OCI-LY3 (cell line): ENCODE measurements at regions not wholly inside any gene's neighbourhood (a gene's known extent, or its start where the extent isn't known, plus 50 kb on each side); places are given as distances from the start of the nearest gene placed in this dataset.
"Not testable (repeated sequence)": the region's sequence is repeated elsewhere in the genome, so short reads cannot be mapped to it uniquely, and the experiment has no call there.

ENCODE experiments used
- H2AFZ ChIP-seq: fragments of 200-600, 300-600 bp; shearing (Covaris generic); 2 replicates; pipeline ENCODE4 v1.6.0; 2014; ENCODE audit warnings: antibody characterized with exemption, low read depth, low read length
- H3K27ac ChIP-seq: fragments of 200-600, 300-600 bp; sonication (generic); 2 replicates; pipeline ENCODE4 v1.5.1; 2014; ENCODE audit warnings: mild to moderate bottlenecking, low read length, moderate library complexity, mixed read lengths
- H3K27me3 ChIP-seq: fragments of 200-600, 300-600 bp; sonication (generic); 2 replicates; pipeline ENCODE4 v1.6.1; 2014; ENCODE audit warnings: low read depth, low read length, mixed read lengths
- H3K36me3 ChIP-seq: fragments of 200-600, 300-600 bp; sonication (generic); replicated peaks from 2 replicates; pipeline ENCODE3; 2014; ENCODE audit warnings: low read depth, low read length, mixed read lengths
- H3K4me1 ChIP-seq: fragments of 300-600, 200-600 bp; sonication (generic); 2 replicates; pipeline ENCODE4 v1.6.1; 2014; ENCODE audit warnings: low read length, mixed read lengths
- H3K4me2 ChIP-seq: fragments of 200-600, 300-600 bp; sonication (generic); 2 replicates; pipeline ENCODE4 v1.6.1; 2014; ENCODE audit warnings: low read length, mixed read lengths
- H3K4me3 ChIP-seq: fragments of 300-600, 200-600 bp; sonication (generic); 2 replicates; pipeline ENCODE4 v1.5.1; 2014; ENCODE audit warnings: antibody characterized with exemption, mild to moderate bottlenecking, low read length, moderate library complexity
- H3K79me2 ChIP-seq: fragments of 300-600, 200-600 bp; shearing (Covaris generic); 2 replicates; pipeline ENCODE4 v1.6.1; 2014; ENCODE audit warnings: mild to moderate bottlenecking, low read length, mixed read lengths
- H3K9ac ChIP-seq: fragments of 300-600, 200-600 bp; shearing (Covaris generic); 2 replicates; pipeline ENCODE4 v1.6.0; 2014; ENCODE audit warnings: mild to moderate bottlenecking, low read length, moderate library complexity
- H3K9me3 ChIP-seq: fragments of 200-600, 300-600 bp; shearing (Covaris generic); 2 replicates; pipeline ENCODE4 v1.6.1; 2014; ENCODE audit warnings: low read length, mixed read lengths; ENCODE audit not compliant: insufficient read depth
- H4K20me1 ChIP-seq: fragments of 200-600, 300-600 bp; sonication (generic); 2 replicates; pipeline ENCODE4 v1.6.1; 2016; ENCODE audit warnings: low read length, mixed read lengths; ENCODE audit not compliant: insufficient read depth

DNA sequence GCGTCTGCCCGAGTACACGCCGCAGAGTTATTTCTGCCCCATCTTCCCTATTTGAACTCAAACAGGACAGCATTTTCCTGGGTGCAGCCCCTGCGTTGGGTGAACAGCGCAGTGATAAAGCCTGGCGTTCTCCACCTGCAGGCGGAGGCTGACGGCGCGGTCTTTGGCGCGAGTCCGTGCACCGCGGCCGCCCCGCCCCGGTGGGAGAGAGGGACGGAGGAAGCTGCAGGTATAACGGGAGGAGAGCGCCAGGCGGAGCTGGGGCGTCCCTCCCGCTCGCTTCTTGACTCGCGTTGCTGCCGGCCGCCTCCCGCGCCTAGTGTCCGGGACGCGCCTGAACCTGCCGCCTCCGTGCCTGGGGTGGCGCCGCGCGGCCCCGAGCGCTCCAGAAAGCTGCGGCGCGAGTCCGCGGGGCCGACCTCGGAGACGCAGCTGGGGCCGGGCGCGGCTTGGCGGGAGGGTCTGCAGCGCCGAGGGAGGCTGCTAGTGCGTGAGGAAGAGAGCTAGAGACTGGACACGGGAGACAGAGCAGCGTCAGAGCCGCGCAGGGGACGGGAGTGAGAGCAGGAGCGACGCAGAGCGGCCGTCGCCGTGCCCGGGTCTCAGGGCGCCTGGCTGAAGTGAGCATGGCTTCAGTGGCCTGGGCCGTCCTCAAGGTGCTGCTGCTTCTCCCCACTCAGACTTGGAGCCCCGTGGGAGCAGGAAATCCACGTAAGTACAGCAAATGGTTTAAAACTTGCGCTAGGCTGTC lies 140.7 kb downstream of the SPATA31A7 start:
- not testable (repeated sequence) for H3K9ac ChIP-seq, H3K27ac ChIP-seq, H3K36me3 ChIP-seq, H3K4me1 ChIP-seq, H3K79me2 ChIP-seq, H3K9me3 ChIP-seq, H4K20me1 ChIP-seq, H2AFZ ChIP-seq, H3K27me3 ChIP-seq, H3K4me2 ChIP-seq
- peak overlapping the region; percentile 67 for H3K4me3 ChIP-seq

DNA sequence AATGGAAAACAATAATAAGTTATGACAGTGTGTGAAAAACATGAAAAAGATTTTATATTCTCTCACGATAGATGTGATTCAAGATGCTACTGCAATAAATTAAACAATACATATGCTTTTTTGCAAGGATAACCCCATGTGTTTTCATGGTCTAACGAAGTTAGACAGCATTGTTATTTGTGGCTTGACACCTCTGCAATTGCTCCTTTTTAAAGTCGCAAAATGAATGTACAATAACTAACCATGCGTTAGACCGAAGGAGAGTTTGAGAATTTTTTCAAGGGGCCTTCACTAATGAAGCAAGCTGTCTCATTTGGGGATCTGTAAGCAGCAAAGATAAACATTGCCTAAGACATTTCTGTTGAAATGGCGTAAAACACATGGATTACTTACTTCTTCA lies 167.1 kb downstream of the SPATA31A7 start:
- H3K27me3 ChIP-seq, H3K4me2 ChIP-seq, H3K9me3 ChIP-seq, H3K36me3 ChIP-seq, H2AFZ ChIP-seq, H3K4me1 ChIP-seq, H3K79me2 ChIP-seq, H3K9ac ChIP-seq, H3K27ac ChIP-seq, H3K4me3 ChIP-seq, H4K20me1 ChIP-seq: not testable (repeated sequence)

DNA sequence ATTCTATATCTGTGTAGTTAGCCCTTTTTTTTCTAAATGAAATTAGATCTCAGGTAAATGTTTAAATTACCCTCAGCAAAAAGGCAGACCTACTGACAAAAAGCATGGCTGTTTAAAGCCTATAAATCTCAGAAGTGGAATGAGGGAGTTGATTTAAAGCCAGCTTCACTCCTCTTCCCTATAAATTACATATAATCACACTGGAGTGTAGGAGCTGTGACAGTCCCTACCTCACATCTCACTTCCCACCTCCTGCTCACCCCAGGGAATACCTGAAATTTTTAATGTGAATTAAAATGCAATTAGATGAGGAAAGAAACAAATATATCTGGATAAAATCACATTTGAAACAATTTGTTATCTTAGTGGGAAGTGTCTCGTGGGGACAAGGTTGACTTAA lies 184.6 kb downstream of the SPATA31A7 start:
- not testable (repeated sequence) for H3K27ac ChIP-seq, H3K79me2 ChIP-seq, H3K36me3 ChIP-seq, H2AFZ ChIP-seq, H4K20me1 ChIP-seq, H3K4me1 ChIP-seq, H3K9ac ChIP-seq, H3K27me3 ChIP-seq, H3K9me3 ChIP-seq, H3K4me2 ChIP-seq, H3K4me3 ChIP-seq

DNA sequence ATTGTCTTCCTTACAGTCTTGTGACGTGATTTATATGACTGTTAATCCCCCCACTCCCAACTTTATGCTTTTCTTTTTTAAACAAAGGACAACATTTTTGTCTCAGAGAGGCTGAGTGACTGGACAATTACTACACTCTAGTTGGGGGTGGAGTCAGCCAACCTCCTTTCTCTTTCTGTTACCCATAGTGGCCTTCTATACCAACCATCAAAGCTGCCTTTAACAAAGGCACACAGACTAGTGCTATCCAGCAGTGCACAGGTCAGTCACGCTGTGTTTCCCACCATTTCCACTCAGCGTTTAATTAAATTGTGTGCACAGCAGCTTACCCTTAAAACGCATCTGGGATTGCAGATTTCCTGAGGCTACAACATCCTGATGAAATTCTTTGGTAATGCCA lies 186.3 kb downstream of the SPATA31A7 start:
- H3K4me1 ChIP-seq, H3K4me3 ChIP-seq, H3K79me2 ChIP-seq, H3K9ac ChIP-seq, H3K27me3 ChIP-seq, H3K27ac ChIP-seq, H3K9me3 ChIP-seq, H3K4me2 ChIP-seq, H2AFZ ChIP-seq, H4K20me1 ChIP-seq, H3K36me3 ChIP-seq: not testable (repeated sequence)

DNA sequence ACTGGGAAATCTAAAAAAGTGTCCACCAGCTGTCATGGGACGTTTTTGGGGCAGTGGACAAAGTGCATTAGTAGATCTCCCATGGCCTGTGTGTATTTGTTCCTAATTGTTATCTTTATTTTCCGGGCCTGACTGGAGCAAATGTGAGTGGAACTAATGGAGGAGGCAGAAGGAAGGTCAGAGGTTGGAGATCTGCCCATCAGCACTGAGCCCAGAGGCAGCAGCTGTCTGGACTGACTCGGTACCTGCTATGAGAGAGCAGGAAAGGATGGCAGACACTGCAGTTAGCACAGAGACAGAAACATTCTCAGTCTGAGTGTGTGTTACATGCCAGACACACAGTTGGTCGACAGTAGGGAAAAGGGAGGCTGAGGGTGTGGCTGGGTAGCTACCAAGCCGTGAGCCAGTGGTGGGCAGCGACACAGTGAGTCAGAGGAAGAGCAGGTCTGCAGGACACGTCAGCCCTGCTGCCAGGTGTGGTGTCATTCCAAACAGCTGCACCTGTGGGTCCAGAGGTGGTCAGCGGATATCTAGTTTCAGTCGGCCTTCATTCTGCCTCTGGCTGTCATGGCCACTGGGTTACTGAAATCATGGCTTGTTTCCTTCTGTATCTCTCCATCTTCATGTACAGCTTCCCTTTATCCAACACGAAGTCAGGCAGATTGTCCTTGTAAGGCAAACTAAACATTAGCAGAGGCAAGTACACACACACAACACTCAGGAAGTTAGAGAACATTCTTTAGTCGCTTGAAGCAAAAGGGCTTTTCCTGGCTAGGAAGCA lies 196.4 kb downstream of the SPATA31A7 start:
- not testable (repeated sequence) for H4K20me1 ChIP-seq, H3K4me1 ChIP-seq, H3K27me3 ChIP-seq, H3K9ac ChIP-seq, H3K79me2 ChIP-seq, H3K36me3 ChIP-seq, H2AFZ ChIP-seq, H3K4me2 ChIP-seq, H3K4me3 ChIP-seq, H3K27ac ChIP-seq, H3K9me3 ChIP-seq

DNA sequence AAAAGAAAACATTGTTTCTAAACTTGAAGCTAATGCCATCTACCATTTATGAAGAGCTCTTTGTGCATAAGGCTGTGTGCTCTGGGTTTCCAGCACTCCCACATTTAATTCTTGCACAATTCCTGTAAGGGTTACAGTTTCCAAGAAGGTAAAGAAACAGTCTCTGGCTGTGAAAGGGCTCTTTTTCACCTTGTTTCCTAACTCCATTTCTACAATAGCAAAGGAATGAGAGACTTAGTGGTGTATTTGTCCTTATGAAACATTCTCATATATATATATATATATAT lies 196.9 kb downstream of the SPATA31A7 start:
- H3K27ac ChIP-seq, H2AFZ ChIP-seq, H3K9me3 ChIP-seq, H3K36me3 ChIP-seq, H3K4me1 ChIP-seq, H3K79me2 ChIP-seq, H3K27me3 ChIP-seq, H3K4me3 ChIP-seq, H4K20me1 ChIP-seq, H3K9ac ChIP-seq, H3K4me2 ChIP-seq: not testable (repeated sequence)

DNA sequence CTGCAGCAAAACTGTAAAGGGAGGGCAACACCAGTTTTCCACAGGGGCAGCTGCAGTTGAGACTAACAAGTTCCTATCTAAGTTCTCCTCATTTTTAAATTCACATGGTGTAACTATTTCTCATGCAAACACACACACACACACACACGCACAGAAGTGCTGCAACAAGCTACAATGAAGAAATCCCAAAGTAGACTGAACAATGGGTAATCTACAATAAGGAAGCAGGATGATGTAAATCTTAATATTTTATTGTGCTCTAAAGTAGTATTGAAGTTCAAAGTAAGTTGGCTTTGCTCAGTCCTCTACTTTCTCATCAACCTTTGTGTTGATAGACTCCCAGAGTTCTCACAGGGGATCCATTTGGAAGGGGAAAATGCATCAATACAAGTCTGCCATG lies 212.9 kb downstream of the SPATA31A7 start:
- H3K9ac ChIP-seq, H4K20me1 ChIP-seq, H2AFZ ChIP-seq: not testable (repeated sequence)

DNA sequence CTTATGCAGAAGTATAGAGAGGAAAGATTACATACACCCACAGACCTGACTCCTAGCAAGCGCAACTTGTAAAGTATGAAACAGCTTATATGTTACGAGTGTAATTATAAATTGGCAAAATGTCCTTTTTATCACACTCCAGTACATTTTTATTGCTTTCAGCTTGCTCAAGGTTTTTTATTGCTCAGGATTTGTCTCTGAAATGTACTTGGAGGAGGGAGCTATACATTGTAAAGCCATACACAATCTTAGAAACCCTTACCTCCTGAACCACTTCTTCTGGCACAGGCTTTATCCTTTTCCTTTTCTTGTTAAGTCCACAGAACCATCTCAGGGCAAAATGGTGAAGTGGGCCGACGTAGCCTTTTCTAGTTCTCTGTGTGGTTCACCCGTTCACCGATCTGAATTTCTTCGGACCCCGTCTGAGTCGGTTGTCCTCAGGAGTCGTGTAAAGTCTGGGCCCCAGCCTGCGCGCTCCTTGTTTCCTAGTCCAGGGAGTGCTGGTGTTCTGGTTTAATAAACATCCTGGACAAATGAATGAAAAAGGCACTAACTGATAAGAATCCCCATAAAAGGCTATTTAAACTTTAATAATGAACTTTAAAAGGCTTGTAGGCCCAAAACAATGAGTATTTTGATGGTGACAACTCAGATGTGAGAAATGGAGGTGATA lies 222.2 kb downstream of the SPATA31A7 start:
- not testable (repeated sequence) for H3K36me3 ChIP-seq, H3K27me3 ChIP-seq, H3K4me3 ChIP-seq, H3K27ac ChIP-seq, H3K4me1 ChIP-seq, H3K9ac ChIP-seq, H3K79me2 ChIP-seq, H3K4me2 ChIP-seq, H2AFZ ChIP-seq, H3K9me3 ChIP-seq, H4K20me1 ChIP-seq

More for the DNA sequence above, 212.9 kb downstream of the SPATA31A7 start:
- H3K36me3 ChIP-seq, H3K4me1 ChIP-seq, H3K4me3 ChIP-seq, H3K4me2 ChIP-seq, H3K27ac ChIP-seq, H3K79me2 ChIP-seq, H3K9me3 ChIP-seq, H3K27me3 ChIP-seq: not testable (repeated sequence)

DNA sequence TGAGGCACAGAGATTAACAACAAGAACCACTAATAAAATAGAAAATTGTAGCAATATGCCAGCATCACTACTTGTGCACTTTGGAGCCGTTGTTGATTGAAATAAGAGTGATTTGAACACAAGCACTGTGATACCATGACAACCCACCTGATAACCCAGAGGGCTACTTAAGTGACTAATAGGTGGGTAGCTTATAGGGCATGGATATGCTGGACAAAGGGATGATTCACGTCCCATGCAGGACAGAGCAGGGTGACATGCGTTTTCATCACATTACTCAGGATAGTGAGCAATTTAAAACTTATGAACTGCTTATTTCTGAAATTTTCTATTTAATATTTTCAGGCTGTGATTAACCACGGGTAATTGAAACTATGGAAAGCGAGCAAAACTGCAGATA lies 222.9 kb downstream of the SPATA31A7 start:
- not testable (repeated sequence) for H3K9ac ChIP-seq, H3K27me3 ChIP-seq, H3K27ac ChIP-seq, H3K79me2 ChIP-seq, H2AFZ ChIP-seq, H3K4me2 ChIP-seq, H3K4me3 ChIP-seq, H4K20me1 ChIP-seq, H3K36me3 ChIP-seq, H3K4me1 ChIP-seq, H3K9me3 ChIP-seq
